Stomach (tissue), 4 donors: ENCODE measurements at regions not wholly inside any gene's neighbourhood (a gene's known extent, or its start where the extent isn't known, plus 50 kb on each side); places are given as distances from the start of the nearest gene placed in this dataset.

Source experiments
- CTCF ChIP-seq, 7 experiments: fragments of 450-650 bp in 4 of 7; fragments of 200-600 bp in 3 of 7; sonication (generic) in 3 of 7; IDR thresholded peaks; one replicate each; pipeline ENCODE4 v1.5.1; 2016 to 2019; ENCODE audit warnings: antibody characterized with exemption in 7 of 7, control low read depth in 2 of 7, mild to moderate bottlenecking in 1 of 7
- POLR2A ChIP-seq, 4 donors: fragments of 450-650 bp; IDR thresholded peaks; one replicate each; pipeline ENCODE4 v1.6.1; 2016; ENCODE audit warnings: antibody characterized with exemption in 4 of 4, control low read depth in 2 of 4, mild to moderate bottlenecking in 1 of 4, moderate library complexity in 1 of 4
- POLR2AphosphoS5 ChIP-seq, 3 donors: sonication (generic); formaldehyde crosslinking; IDR thresholded peaks; one replicate each; pipeline ENCODE4 v1.6.1; 2016; ENCODE audit warnings: antibody characterized with exemption in 3 of 3

DNA sequence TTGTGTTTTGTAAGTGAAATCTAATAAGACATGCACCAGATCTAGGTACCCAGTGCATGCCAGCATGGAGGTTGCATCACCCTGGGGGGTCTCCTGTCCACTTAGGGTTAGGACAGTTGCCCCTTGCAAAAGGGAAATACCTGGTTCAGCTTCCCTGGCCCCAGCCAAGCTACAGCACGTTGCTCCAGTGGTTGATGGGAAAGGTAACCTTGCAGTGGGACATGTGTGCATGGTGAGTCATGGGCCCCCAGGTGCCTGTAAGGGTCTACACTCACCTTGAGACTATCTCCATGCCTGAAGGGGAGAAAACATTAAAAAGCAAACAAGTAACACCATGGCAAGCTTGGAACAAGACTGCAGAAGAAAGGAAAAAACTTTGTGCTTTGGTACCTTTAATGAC lies 143.9 kb downstream of the LSM5 start:
- TF ChIP-seq CTCF (IDR thresholded peaks at IDR 0.05) (no peak), POLR2A (IDR thresholded peaks at IDR 0.05) (no peak), POLR2AphosphoS5 (IDR thresholded peaks at IDR 0.05) (no peak)
